ENCODE measurements at regions not wholly inside any gene's neighbourhood (a gene's known extent, or its start where the extent isn't known, plus 50 kb on each side); places are given as distances from the start of the nearest gene placed in this dataset.

DNA sequence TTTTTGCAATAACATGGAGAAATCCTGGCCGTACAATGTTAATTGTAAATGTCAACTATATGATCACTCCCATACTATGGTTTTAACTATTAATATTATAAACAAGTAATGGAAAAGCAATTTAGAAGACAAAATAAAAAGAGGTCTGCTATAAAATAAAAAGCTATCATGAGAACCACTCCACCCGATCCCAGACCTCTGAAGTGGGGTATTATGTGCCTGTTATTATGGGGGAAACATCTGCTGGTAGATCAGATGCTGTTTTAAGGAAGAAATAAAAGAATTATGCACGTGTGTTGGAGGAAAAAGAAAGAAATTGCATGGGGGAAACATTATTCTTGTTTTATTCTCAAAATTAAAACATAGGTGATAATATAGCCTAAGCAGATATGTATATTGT, 615.7 kb upstream of the ARID1B start:
- H3K4me3 ChIP-seq: no peak overlapping the region
- no peak overlapping the region for H3K27ac ChIP-seq (replicated peaks in 1 of 4)
- no peaks in the 10 kb centered on the region for H3K27me3 ChIP-seq
- no peaks in the 10 kb centered on the region for H3K36me3 ChIP-seq
- H3K9me3 ChIP-seq: no peaks in the 10 kb centered on the region
- TF ChIP-seq POLR2A (IDR thresholded peaks at IDR 0.05; ENCODE audit: low read depth) (no peak), POLR2AphosphoS5 (IDR thresholded peaks at IDR 0.05) (no peak), EP300 (IDR thresholded peaks at IDR 0.05) (no peak)
- TF ChIP-seq, protein P1, sequence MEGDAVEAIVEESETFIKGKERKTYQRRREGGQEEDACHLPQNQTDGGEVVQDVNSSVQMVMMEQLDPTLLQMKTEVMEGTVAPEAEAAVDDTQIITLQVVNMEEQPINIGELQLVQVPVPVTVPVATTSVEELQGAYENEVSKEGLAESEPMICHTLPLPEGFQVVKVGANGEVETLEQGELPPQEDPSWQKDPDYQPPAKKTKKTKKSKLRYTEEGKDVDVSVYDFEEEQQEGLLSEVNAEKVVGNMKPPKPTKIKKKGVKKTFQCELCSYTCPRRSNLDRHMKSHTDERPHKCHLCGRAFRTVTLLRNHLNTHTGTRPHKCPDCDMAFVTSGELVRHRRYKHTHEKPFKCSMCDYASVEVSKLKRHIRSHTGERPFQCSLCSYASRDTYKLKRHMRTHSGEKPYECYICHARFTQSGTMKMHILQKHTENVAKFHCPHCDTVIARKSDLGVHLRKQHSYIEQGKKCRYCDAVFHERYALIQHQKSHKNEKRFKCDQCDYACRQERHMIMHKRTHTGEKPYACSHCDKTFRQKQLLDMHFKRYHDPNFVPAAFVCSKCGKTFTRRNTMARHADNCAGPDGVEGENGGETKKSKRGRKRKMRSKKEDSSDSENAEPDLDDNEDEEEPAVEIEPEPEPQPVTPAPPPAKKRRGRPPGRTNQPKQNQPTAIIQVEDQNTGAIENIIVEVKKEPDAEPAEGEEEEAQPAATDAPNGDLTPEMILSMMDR (IDR thresholded peaks at IDR 0.05): no peak
- intact Hi-C loops (cut with DNase I): no loop called here
- no peak for DNase-seq (ENCODE audit: extremely low spot score)
- peaks cover 0 to 23% (median 19%) of the 10 kb centered on the region in 4 donors for H3K4me1 ChIP-seq
- WGBS: 78% methylated on average over 3 of the region's 3 CpGs

DNA sequence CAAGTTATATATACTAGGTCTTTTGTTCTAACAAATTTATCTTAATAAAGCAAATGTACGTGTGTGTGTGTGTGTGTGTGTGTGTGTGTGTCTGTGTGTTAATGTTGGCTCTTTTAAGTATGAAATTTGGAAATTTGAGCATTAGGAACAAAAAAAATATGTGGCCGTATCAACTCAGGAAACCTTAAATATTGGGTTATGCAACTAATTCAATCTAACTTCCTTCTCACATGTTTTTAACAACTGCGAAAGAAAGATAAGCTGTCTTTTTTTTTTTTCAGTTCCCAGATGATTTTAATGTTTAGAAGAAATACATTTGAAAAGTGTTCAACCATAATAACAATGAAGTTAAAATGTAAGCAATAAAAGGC, 616.4 kb upstream of the ARID1B start:
- Histone ChIP-seq H3K36me3 (no peaks in the 10 kb centered on the region), H3K9me3 (no peaks in the 10 kb centered on the region), H3K27me3 (no peaks in the 10 kb centered on the region), H3K4me3 (no peak overlapping the region), H3K4me1 (peaks cover 0 to 18% (median 15%) of the 10 kb centered on the region in 4 donors), H3K27ac (replicated peaks in 1 of 4) (no peak overlapping the region)
- no peak for DNase-seq (ENCODE audit: extremely low spot score)
- TF ChIP-seq POLR2A (IDR thresholded peaks at IDR 0.05; ENCODE audit: low read depth): no peak
- no peak for TF ChIP-seq EP300 (IDR thresholded peaks at IDR 0.05)
- TF ChIP-seq, protein P1 (IDR thresholded peaks at IDR 0.05): no peak
- TF ChIP-seq POLR2AphosphoS5 (IDR thresholded peaks at IDR 0.05): no peak
- WGBS: 52% methylated on average over 3 of the region's 3 CpGs
- intact Hi-C loops (cut with DNase I): no loop called here

DNA sequence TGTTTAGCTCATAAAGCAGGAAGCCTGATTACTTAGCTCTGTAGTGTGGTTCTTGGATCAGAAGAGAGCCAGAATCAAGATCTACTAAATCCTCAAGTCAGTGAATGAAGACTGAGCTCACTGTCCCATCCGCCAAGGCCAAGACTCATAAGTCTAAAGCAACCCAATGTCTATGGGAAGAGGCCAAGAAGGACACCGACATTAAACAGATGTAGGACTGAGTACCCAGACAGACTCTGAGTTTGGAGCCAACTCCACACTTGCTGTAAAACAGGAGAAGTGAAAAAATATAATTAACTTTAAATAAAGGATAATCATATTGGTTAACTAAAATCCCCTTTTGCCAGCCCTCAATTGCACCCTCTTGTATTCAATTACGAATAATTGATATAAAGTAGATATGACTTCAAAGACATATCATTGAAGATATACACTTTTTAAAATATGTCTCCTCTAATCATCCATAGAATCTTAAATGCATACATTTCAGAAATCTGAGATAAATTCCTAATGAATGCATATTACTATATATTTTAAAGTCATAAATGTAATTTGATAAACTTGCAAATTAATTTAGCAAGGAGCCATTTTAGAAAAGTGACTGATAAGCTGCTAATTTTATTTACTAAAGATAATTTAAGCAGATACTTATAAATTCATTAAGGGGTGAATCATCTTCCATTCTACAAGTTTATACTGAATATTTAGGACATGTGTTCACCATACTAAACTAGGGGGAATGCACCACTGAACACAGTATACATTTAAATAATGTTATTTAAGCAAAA, 617.0 kb upstream of the ARID1B start:
- H3K4me3 ChIP-seq: no peak overlapping the region
- WGBS: 87% methylated on average over 3 of the region's 3 CpGs

DNA sequence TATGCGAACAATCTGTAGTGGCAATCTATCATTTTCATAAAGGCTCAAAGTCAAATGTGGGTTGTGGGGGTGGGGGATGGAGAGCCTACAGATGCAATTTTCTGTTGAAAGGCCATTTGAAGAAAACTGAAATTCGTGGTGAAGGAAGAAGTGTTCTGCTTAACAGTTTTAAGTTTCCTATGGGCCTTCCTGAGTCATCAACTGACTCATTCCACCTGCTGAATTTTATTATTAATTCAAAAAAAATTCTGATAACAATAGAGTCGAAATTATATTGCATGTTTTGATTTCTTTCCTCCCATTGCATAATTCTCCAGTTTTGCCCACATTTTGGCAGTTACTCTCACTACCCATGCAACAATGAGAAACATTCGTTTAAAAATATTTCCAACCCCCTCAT, 622.3 kb upstream of the ARID1B start:
- no peaks in the 10 kb centered on the region for H3K36me3 ChIP-seq
- WGBS: 50% methylated on average over 4 of the region's 4 CpGs
- DNase-seq (ENCODE audit: extremely low spot score): no peak
- H3K27ac ChIP-seq (replicated peaks in 1 of 4): no peak overlapping the region
- TF ChIP-seq POLR2AphosphoS5 (IDR thresholded peaks at IDR 0.05): no peak
- TF ChIP-seq POLR2A (IDR thresholded peaks at IDR 0.05; ENCODE audit: low read depth): no peak
- TF ChIP-seq, protein P1 (IDR thresholded peaks at IDR 0.05): no peak
- no peak for TF ChIP-seq EP300 (IDR thresholded peaks at IDR 0.05)
- H3K27me3 ChIP-seq: no peaks in the 10 kb centered on the region
- H3K4me3 ChIP-seq: no peak overlapping the region
- intact Hi-C loops (cut with DNase I): no loop called here
- no peaks in the 10 kb centered on the region for H3K9me3 ChIP-seq
- no peaks in the 10 kb centered on the region for H3K4me1 ChIP-seq

More for the DNA sequence above, 617.0 kb upstream of the ARID1B start:
- H3K36me3 ChIP-seq: no peaks in the 10 kb centered on the region
- intact Hi-C loops (cut with DNase I): no loop called here
- H3K9me3 ChIP-seq: no peaks in the 10 kb centered on the region
- no peak overlapping the region for H3K27ac ChIP-seq (replicated peaks in 1 of 4)
- no peak for DNase-seq (ENCODE audit: extremely low spot score)
- H3K27me3 ChIP-seq: no peaks in the 10 kb centered on the region
- TF ChIP-seq EP300 (IDR thresholded peaks at IDR 0.05) (no peak), POLR2AphosphoS5 (IDR thresholded peaks at IDR 0.05) (no peak), POLR2A (IDR thresholded peaks at IDR 0.05; ENCODE audit: low read depth) (no peak)
- TF ChIP-seq, protein P1 (IDR thresholded peaks at IDR 0.05): no peak
- H3K4me1 ChIP-seq: peaks cover 0 to 12% (median 12%) of the 10 kb centered on the region in 4 donors

DNA sequence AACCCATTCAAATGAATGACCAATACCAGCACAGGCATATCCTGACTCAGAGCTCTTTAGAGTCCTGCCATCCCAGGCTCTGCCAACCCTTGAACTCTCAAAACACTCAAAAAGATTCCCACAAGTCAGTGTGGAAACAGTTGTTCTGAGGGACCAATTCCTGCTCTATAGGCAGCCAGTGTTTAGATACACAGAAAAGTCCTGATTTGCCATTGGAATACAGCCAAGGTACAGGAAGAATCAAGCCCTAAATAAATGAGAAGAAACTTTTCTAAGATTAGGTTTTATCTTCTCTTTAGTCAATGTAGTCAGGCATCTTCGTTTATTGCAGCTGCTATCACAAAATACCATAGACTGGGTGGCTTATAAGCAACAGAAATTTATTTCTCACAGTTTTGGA, 626.8 kb upstream of the ARID1B start:
- no peak for DNase-seq (ENCODE audit: extremely low spot score)
- no peaks in the 10 kb centered on the region for H3K4me1 ChIP-seq
- TF ChIP-seq POLR2AphosphoS5 (IDR thresholded peaks at IDR 0.05) (no peak), POLR2A (IDR thresholded peaks at IDR 0.05; ENCODE audit: low read depth) (no peak), EP300 (IDR thresholded peaks at IDR 0.05) (no peak)
- TF ChIP-seq, protein P1 (IDR thresholded peaks at IDR 0.05): no peak
- intact Hi-C loops (cut with DNase I): no loop called here
- WGBS: 67% methylated on average over 1 of the region's 1 CpG
- no peak overlapping the region for H3K27ac ChIP-seq (replicated peaks in 1 of 4)
- no peaks in the 10 kb centered on the region for H3K36me3 ChIP-seq
- no peak overlapping the region for H3K4me3 ChIP-seq
- H3K27me3 ChIP-seq: no peaks in the 10 kb centered on the region
- H3K9me3 ChIP-seq: no peaks in the 10 kb centered on the region

All from esophagus muscularis mucosa (tissue), 4 donors.